LNCAP (cell line): ENCODE measurements at regions not wholly inside any gene's neighbourhood (a gene's known extent, or its start where the extent isn't known, plus 50 kb on each side); places are given as distances from the start of the nearest gene placed in this dataset.

Experiments
- CTCF ChIP-seq: fragments of 450-650 bp; IDR thresholded peaks from 2 replicates; pipeline ENCODE4 v1.5.1; 2017; ENCODE audit warnings: mild to moderate bottlenecking

DNA sequence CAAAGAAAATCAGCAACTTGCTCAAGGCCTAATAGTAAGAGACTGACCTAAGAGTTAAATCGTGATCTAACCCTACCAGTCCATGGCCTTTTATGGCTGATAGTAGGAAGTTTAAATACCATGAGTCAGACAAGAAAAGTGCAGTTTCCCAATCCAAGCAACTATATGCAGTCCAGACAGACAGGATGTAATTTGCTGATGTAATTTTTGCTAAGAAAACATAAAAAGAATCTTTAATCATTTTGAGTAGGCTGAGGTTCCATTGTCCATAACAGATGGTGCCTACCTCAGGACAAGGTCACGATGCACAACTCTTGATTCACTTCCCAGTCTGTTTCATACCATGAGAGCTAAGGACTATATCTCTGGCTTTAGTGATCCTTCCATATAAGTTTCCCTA, 317.5 kb upstream of the GRIA3 start:
- no peak for TF ChIP-seq CTCF

- TF ChIP-seq CTCF = no peak
Measured at GRCh38 chrX:122868631-122869030, 315.4 kb upstream of the GRIA3 start.

GRCh38 chrX:122869171-122869570, 314.9 kb upstream of the GRIA3 start:
- TF ChIP-seq CTCF = no peak

DNA sequence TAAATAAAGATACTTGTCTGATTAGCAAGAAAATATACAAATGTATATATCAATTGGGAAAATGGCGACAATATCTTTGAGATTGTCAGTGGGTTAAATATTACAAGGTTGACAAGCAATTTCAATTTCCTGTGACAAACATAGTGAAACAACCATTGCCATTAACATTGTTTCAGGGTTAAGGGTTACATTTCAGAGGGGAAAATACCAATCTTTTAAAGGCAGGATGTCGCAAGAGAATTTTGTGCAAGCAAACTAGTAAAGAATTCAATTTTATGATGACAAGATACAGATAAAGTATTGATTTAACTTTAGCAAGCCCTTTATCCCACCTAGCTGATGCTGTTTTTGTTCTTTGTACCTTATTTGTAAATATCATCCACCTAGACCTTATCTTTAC, 305.8 kb upstream of the GRIA3 start:
- TF ChIP-seq CTCF = no peak

DNA sequence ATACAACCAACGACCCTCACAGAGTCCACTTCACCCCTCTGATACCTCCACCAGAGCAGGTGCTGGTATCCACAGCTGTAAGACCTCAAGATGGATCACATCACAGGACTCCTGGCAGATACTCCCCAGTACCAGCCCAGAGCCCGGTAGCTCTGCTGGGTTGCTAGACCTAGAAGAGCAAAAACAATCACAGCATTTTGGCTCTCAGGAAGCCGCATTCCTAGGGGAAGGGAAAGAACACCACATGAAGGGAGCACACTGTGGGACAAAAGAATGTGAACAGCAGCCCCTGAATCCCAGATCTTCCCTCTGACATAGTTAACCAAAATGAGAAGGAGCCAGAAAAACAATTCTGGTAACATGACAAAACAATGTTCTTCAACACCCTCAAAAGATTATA, 303.1 kb upstream of the GRIA3 start:
- TF ChIP-seq CTCF = no peak

GRCh38 chrX:122890729-122891128, 293.3 kb upstream of the GRIA3 start:
- no peak for TF ChIP-seq CTCF

GRCh38 chrX:122906726-122907125, 277.4 kb upstream of the GRIA3 start:
- TF ChIP-seq CTCF = no peak

DNA sequence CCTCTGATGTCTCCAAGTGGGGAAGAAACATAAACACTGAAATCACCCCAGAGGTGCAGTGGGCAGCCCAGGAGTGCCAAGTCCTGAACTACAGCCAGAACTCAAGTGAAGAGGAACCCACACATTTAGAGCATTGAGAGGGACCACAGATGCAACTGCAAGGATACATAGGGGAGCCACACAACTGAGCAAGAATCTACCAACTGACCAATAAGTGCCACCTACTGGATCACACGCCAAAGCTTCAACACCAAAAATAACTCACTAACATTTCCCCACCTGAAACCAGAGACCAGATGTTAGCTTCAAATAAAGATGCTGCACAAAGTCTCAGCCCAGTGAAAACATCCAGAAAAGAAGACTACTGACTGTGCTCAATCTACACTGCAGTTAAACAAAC, 276.7 kb upstream of the GRIA3 start:
- no peak for TF ChIP-seq CTCF
